ENCODE measurements at regions not wholly inside any gene's neighbourhood (a gene's known extent, or its start where the extent isn't known, plus 50 kb on each side); places are given as distances from the start of the nearest gene placed in this dataset.
"Not testable (repeated sequence)": the region's sequence is repeated elsewhere in the genome, so short reads cannot be mapped to it uniquely, and the experiment has no call there.

DNA sequence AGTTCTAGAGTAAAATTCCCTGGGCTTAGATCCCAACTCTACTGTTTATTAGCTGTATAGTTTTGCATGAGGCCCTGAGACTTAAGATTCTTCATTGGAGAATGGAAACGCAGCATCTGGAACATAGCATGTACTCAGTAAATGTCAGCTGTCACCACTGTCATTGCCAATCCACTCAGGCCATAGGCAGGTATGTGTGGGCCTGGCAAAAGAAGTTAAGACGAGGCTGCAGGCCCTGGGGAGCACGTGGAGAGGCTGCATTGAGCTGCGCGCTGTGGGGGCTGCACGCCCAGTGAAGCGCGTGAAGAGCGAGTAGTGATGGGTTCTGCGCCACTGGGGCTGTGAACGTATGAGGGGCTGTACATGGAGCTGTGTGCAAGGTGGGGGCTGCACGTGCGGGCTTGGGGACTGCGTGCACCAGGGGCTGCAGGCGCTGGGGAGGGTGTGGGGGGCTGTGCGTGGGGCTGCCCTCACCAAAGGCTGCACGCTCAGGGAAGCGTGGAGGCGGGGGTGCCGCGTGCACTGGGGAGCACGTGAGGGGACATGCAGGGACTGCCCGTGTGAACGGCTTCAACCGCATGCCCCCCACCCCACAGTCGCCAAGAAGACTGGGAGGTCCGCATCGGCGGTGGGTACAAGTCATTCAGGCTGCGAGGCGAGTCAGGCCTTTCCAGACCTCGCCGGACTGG is 85.5 kb downstream of the PRR15 start:
- DNase-seq (ENCODE audit: low spot score), result no peak
- FAIRE-seq, result no peak

DNA sequence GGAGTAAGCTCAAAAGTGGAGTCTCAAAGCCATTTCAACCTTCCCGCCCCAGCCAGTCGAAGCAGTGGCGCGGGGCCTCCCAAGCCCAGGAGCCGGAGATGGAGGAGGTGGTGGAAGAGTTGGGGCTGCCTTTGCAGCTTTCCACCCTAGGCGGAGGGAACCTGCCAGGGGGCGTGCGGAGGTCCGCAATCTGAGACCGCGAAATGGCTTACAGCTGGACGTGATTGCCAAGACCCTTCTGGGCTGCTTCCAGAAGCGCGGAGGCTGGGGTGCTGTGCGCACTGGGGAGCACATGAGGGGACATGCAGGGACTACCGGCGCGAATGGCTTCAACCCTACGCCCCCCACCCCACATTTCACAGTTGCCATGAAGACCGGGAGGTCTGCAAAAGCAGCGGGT is 86.2 kb downstream of the PRR15 start:
- FAIRE-seq, result no peak

DNA sequence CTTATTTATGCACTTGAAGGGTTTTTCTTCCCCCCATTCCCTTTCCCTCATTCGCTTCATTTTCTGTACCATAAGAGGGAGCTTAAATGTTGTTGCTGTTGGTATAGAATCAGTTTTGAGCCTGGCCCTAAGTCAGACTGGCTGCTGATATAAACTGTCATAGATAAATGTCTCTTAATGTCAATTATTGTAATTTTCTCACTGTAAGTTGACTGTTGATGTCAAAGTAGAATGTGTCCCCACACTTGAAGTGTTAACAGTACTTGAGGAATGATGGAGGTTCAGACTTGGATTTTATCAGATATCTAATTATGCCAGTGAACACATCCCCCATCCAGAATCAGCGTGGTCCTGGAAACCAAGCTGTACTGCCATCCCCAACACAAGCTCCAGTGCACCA is 87.8 kb downstream of the PRR15 start:
- FAIRE-seq (no peak), DNase-seq (ENCODE audit: low spot score) (no peak)

More for the DNA sequence above, 86.2 kb downstream of the PRR15 start:
- no peak for DNase-seq (ENCODE audit: low spot score)

DNA sequence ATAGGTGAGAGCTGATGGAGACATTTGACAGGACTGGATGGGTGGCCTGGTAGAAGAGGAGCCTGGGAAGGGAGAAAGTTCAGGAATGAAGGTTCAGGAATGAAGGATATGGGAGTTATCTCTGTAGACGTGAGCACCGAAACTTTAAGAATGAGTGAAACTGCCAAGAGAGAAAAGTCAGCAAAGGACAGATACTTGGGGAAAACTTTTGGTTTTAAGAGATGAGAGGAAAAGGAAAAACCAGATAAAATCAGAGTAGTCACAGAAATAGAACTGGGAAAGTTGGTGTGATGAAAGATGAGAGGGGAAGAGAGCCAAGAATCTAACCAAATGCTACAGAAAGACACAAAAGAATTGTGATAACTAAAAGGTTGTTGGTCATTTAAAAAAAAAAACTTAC is 88.9 kb downstream of the PRR15 start:
- DNase-seq (ENCODE audit: low spot score) (no peak), FAIRE-seq (no peak)

DNA sequence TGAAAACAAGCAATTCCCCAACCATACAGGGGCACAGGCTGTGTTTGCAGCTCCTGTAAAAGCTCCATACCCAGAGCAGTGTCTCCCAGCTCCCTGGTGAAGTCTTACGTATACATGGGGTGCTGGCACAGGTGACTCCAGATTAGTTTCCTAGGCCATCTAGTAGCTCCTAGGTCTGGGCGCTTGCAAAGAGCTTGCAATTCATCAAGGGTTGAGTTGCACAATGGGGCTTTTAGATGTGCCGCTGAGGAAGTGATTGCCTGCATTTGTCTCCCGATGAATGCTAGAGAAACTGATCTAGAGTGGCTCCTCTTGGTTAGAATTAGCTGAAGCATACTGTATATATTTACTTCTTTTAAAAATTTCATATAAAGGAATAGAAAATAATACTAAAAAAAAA is 90.7 kb downstream of the PRR15 start:
- FAIRE-seq; DNase-seq (ENCODE audit: low spot score): not testable (repeated sequence)

DNA sequence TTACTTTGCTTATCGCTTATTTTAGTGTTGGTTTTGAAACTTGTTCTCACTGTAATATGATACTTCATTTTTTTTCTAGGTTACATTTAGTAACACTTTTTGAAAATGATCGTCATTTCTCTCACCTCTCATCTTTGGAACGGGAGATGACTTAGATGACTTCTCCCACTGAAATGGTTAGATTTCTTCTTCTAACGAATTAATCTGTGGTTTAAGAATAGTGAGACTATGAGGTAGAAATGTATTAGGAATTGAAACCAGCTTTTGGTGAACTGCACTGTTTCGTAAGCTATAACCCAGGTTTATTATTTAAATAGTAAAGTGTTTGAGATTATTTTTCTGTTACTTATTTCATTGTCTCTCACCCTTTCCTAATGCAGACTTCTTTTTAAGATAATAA is 93.7 kb downstream of the PRR15 start:
- no peak for DNase-seq (ENCODE audit: low spot score)
- peak; percentile 42 for FAIRE-seq

DNA sequence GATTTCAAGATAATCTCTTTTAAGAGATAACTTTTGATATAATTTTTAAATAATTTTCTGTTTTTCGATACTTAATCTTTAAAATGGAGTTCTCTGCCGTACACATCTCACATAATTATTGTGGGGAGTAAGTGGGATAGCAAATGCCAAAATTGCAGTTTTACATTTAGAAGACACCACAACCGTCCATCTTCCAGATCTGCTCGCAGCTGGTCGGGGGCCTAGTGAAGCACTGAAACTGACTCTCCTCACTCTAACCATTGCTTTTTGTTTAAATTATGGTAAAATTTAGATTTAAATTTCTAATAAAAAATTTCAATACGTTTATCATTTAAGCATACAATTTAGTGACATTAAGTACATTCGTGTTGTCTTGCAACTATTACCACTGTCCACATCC is 94.2 kb downstream of the PRR15 start:
- FAIRE-seq, result no peak
- DNase-seq (ENCODE audit: low spot score), result no peak

DNA sequence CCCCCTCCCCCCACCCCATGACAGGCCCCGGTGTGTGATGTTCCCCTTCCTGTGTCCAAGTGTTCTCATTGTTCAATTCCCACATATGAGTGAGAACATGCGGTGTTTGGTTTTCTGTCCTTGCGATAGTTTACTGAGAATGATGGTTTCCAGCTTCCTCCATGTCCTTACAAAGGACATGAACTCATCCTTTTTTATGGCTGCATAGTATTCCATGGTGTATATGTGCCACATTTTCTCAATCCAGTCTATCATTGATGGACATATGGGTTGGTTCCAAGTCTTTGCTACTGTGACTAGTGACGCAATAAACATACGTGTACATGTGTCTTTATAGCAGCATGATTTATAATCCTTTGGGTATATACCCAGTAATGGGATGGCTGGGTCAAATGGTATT is 95.6 kb downstream of the PRR15 start:
- FAIRE-seq; DNase-seq (ENCODE audit: low spot score): not testable (repeated sequence)

DNA sequence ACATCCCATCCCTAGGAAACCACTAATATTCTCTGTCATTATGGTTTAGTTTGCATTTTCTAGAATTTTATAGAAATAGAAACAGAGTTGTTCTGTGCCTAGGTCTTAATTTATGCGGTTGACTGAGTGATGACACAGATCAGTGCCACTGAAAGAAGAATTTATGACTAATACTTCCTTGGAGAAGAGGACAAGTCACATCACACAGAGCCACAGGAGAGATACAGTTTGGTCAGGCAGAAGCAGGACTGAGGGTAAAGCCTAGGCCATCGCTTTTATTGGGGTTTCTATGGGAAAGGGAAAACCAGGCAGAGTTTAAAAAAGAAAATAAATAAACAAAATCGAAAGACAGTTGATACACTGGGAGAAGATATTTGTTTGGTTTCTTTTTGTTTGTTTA is 99.3 kb downstream of the PRR15 start:
- FAIRE-seq (peak; percentile 97), DNase-seq (ENCODE audit: low spot score) (peak; percentile 78)

DNA sequence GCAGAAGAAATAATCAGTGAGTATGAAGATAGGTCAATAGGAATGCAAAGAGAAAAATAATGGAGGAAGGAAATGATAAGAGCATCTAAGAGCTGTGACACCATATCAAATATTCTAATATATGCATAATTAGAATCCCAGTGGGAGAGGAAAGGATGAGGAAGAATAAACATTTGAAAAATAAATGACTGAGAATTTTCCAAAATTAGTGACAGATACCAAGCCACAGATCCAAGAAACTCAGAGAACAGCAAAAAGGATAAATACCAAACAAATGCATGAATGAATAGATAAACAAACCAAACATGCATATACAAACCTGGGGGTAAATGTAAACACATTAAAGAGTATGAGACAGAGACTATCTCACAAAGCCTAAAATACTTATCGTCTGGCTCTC is 101.4 kb downstream of the PRR15 start:
- not testable (repeated sequence) for FAIRE-seq

DNA sequence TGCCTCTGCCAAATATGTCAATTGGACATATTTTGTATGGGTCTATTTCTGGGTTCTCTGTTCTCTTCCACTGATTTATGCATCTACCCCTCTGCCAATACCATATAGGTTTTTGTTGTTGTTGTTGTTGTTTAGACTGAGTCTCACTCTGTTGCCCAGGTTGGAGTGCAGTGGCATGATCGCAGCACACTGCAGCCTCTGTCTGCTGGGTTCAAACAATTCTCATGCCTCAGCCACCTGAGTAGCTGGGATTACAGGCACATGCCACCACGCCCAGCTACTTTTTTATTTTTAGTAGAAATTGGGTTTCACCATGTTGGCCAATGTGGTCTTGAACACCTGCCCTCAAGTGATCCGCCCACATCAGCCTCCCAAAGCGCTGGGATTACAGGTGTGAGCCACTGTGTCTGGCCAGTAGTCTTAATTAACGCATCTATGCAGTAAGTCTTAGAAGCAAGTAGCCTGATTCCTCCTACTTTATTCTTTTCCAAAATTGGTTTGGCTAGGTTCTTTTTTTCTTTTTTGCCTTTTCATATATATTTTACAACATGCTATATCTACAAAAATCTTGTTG is 103.5 kb downstream of the PRR15 start:
- not testable (repeated sequence) for DNase-seq (ENCODE audit: low spot score); FAIRE-seq

More for the DNA sequence above, 101.4 kb downstream of the PRR15 start:
- not testable (repeated sequence) for DNase-seq (ENCODE audit: low spot score)

DNA sequence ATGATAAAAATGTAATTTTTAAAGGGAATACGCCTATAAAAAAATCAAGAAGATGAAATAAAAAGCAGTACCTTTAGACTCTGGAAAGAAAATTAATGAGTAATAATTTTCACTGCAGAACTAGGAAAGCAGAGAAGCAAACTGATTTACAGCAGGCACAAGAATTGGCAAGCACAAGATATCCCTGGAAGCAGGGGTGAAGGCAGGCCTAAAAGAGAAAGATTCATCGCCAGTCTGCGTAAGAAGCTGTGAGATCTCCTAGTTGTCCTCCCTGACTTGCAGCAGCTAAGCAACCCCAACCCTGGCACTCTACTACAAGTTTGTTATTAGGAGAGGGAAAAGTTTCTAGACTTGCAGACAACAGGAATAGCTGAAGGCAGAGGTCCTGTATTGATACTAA is 107.7 kb downstream of the PRR15 start:
- FAIRE-seq, result not testable (repeated sequence)

DNA sequence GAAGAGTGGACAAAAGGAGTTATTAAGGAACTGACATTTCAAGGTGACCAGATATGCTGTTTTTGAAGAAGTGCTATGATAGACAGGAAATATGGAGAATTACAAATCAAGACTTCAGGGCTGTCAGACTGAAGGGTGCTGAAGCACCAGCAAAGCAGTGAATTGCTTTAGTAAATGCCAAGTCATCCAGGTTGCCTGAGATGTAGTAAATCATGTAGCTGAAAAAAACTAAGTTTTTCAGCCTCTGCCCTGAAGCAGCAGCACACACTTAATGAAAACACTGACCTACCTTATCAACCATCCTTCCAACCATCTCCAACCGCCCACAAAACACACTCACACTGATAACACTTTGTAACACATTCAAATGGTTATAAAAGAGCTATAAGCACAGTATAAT is 110.0 kb downstream of the PRR15 start:
- not testable (repeated sequence) for FAIRE-seq

More for the DNA sequence above, 107.7 kb downstream of the PRR15 start:
- not testable (repeated sequence) for DNase-seq (ENCODE audit: low spot score)

DNA sequence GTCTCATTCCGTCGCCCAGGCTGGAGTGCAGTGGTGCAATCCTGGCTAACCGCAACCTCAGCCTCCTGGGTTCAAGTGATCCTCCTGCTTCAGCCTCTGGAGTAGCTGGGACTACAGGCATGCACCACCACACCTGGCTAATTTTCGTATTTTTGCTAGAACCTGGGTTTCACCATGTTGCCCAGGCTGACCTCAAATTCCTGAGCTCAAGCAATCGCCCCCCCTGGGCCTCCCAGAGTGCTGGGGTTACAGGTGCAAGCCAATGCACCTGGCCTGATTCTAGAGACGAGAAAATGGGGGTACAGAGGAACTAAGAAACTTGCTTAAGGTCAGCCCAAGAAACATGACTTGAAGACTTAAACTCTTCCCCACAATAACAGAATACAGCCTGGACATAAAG is 111.0 kb downstream of the PRR15 start:
- not testable (repeated sequence) for FAIRE-seq; DNase-seq (ENCODE audit: low spot score)

More for the DNA sequence above, 110.0 kb downstream of the PRR15 start:
- not testable (repeated sequence) for DNase-seq (ENCODE audit: low spot score)

DNA sequence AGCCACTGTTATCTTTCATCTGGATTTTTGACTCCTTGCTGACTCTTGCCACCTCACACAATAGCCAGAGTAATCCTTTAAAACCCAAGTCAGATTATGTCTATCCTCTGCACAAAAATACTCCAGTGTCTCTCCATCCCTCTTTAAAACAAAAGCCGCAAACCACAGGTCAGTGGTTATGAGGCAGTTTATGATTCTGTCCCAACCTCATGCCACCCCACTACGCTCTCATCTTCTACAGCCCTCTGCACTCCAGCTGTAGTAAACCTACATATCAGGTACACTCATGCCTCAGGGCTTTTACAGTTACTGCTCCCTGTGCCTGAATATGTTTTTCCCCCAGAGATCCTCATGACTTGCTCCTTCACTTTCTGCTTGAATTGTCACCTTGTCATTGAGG is 113.6 kb downstream of the PRR15 start:
- not testable (repeated sequence) for DNase-seq (ENCODE audit: low spot score); FAIRE-seq

DNA sequence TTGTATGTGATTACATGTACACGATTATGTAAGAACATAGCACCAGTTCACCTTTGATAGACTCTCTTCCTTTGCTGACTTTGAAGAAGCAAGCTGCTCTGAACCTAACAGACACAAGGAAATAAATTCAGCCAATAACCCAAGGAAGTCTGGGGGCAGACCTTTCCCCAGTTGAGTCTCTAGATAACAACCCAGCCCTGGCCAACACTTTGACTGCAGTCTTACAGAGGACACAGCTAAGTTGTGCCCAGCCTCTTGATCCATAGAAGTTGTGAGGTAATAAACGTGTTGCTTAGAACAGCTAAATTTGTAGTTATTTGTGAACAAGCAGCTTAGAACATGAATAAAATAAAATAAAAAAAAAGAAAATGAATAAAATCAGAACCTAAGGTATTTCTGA is 116.3 kb downstream of the PRR15 start:
- DNase-seq (ENCODE audit: low spot score); FAIRE-seq: not testable (repeated sequence)

DNA sequence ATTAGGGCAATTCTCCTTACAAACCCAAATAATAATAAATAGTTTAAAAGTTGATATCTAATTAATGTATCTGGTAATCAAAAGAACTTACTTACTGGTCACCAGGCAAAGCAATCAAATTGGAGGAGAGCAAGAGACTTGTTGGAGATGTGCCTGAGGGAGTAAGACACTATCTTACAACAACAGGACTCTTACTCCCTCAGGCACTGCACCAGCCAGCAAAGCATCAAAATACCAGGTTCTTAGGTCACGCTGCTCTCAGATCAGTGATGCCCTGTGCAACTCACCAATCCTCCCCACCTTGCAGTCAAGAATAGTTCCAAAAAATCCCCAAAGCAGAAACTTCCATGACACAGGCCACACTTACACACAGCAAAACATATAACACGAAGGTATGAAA is 117.0 kb downstream of the PRR15 start:
- not testable (repeated sequence) for DNase-seq (ENCODE audit: low spot score); FAIRE-seq

DNA sequence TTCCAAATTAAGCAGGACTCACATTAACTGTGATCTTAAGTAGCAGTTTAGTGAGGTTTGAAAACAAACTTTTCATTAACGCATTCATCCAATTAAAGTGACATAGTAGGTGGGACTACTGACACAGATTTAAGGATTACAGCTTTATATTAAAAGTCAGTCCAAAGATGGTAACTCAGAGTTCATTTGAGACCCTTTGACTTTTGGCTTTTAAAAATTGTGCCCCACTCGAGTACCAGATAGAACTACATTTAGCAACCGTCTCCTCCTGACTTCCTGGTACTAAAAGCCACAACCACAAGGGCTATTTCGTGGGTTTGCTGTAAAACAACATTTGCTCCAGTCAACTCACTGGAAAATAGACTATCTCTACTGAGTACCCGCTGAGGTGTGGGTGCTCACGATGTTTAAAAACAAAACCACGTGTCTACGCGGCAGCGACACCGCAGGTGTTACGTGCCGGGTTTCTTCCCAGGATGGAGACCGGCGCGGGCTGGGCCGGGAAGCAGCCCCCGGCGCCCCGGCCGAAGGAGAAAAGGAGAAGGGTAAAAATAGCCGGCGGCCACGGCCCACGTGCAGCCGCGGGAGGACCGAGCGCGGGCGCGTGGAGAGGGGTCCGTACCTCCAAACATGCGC is 120.6 kb downstream of the PRR15 start:
- not testable (repeated sequence) for DNase-seq (ENCODE audit: low spot score)
- peak; percentile 73 for FAIRE-seq

DNA sequence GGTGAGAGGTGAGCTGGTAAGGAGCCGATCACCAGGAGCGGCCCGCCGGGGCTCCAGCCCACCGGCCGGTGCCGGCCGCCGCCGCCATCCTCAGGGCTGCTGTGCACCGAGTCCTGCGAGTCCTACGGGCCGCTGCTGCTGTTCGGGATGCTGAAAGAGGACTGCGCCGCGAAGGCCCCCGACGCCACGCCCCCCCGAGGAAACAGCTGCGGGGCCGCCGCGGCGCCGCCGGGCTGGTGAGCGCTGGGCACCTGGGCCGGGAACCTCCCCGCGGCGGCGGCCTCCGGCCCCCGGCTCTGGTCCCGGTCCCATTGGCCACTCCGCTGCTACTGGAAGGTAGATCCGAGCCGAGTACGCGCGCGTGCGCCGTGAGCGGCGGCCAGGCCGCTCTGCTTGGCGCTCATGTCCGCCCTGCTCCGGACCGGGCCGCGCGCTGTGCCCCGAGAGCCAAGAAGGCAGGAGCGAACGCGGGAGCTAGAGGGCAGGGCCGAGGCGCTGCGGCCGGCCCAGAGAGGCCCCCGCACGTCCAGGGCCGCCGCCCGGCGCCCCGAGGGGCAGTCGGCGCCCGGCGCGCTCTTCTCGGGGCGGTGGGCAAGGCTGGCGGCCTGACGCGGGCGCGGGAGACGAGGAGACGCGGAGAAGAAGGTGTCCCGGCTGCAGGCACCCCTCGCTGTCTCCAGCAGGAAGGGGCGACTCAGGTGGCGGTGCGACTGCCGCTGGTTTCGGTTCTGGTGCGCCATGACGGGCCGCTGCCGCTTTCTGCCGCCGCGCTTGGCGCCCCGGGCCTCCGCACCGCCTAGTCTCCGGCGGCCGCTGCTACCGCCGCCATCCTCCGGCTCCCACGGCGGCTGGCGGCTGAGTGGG is 121.3 kb upstream of the WIPF3 start:
- DNase-seq (ENCODE audit: low spot score) (peak; percentile 46), FAIRE-seq (no peak)

DNA sequence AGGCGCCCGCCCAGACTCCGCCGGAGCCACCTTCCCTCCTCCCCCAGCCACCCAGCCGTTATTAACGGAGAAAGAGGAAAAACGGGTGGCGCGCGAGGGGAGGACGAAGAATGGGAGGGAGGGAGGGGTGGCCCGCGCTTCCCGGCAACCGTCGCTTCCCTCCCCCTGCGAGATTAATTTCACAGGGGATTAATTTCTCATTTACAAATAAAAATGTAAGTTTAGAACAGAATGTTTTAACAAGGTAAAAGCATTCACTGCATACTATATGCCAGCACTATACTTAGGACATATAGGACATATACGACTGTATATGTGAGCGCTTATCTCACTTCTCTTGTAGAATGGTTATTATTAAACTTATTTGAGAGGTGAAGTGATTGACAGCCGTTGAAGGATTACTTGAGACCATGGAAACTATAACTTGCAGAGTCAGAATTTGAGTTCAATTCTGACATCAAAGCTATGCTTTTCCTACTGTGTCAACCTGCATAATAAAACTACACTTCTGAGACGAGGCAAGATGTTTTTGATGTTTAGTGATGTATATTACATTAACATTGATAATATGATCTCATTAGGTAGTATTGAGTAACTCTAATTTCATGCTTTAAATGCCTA is 120.5 kb upstream of the WIPF3 start:
- DNase-seq (ENCODE audit: low spot score); FAIRE-seq: not testable (repeated sequence)

DNA sequence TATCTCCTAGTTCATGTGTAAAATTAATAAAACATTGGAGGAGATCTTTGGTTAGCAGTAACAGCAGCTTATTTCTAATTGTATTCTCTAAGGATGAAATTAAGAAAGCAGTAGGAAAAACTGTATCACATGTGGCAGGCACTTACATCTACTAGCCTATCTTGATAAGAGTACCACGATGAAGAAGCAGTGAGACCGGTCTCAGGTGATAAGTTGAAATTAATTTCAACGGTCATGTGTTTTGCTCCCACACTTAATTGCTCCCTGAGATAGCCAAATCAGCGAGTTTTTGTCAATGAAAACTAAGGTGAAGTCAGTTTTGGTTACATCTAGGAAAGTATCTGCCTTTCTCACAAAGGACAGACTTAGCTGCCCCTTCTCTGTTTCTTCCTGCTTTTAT is 115.8 kb upstream of the WIPF3 start:
- FAIRE-seq; DNase-seq (ENCODE audit: low spot score): not testable (repeated sequence)
